ENCODE measurements at regions not wholly inside any gene's neighbourhood (a gene's known extent, or its start where the extent isn't known, plus 50 kb on each side); places are given as distances from the start of the nearest gene placed in this dataset.

GRCh38 chr15:36448418-36448817 is 131.0 kb upstream of the CDIN1 start:
- Histone ChIP-seq H3K9ac (ENCODE audit: extremely low read depth, insufficient read length, low read length) (no peak overlapping the region), H4K20me1 (ENCODE audit: control insufficient read depth, insufficient read depth, insufficient read length) (no peaks in the 10 kb centered on the region), H2BK120ac (ENCODE audit: low read depth, low read length, poor library complexity, severe bottlenecking) (no peak overlapping the region), H3K4me1 (ENCODE audit: insufficient read depth, low read length) (no peaks in the 10 kb centered on the region), H3K23me2 (ENCODE audit: insufficient read length, low read depth, low read length, poor library complexity, severe bottlenecking) (no peaks in the 10 kb centered on the region), H3K4ac (ENCODE audit: low read depth, low read length) (no peak overlapping the region), H3K27ac (ENCODE audit: insufficient read length, low read depth, low read length) (no peak overlapping the region), H2BK5ac (ENCODE audit: insufficient read length, low read length) (no peak overlapping the region), H3K23ac (ENCODE audit: insufficient read length, low read depth, low read length) (no peak overlapping the region), H3K79me2 (ENCODE audit: insufficient read depth, low read length) (no peaks in the 10 kb centered on the region), H3K9me3 (ENCODE audit: control insufficient read depth, low read depth, low read length) (no peaks in the 10 kb centered on the region), H2BK12ac (ENCODE audit: insufficient read length, low read depth, low read length) (no peak overlapping the region), H3K4me2 (ENCODE audit: insufficient read depth, insufficient read length, low read length) (no peak overlapping the region), H2BK15ac (ENCODE audit: low read depth, low read length) (no peak overlapping the region), H4K91ac (ENCODE audit: insufficient read length, low read depth, low read length) (no peak overlapping the region), H3K14ac (ENCODE audit: insufficient read depth, low read length) (no peak overlapping the region), H3K79me1 (ENCODE audit: insufficient read depth, low read depth, low read length, poor library complexity, severe bottlenecking) (no peaks in the 10 kb centered on the region), H3K27me3 (ENCODE audit: insufficient read depth, low read length) (no peaks in the 10 kb centered on the region), H3K56ac (ENCODE audit: insufficient read length, low read depth, low read length) (no peak overlapping the region), H3T11ph (ENCODE audit: low read length) (no peak overlapping the region), H3K18ac (ENCODE audit: insufficient read length, low read depth, low read length) (no peak overlapping the region), H4K8ac (replicated peaks; ENCODE audit: insufficient read length, low read depth, low read length) (no peak overlapping the region), H2AK5ac (ENCODE audit: insufficient read length, low read length) (no peak overlapping the region), H2AFZ (ENCODE audit: low read length) (no peak overlapping the region), H2BK20ac (ENCODE audit: low read depth, low read length, poor library complexity, severe bottlenecking) (no peak overlapping the region), H4K5ac (ENCODE audit: insufficient read length, low read depth, low read length) (no peak overlapping the region)
- peaks cover 9 to 14% of the 10 kb centered on the region in 2 experiments for H3K4me1 Mint-ChIP-seq
- no peaks in the 10 kb centered on the region for H3K9me3 Mint-ChIP-seq
- H3K27me3 Mint-ChIP-seq (ENCODE audit: low read depth): no peaks in the 10 kb centered on the region; the same call in 1 of the 2 replicates
- no peaks in the 10 kb centered on the region for H3K36me3 Mint-ChIP-seq (ENCODE audit: insufficient read depth in 1 of 3, low read depth in 3 of 3)
- no peak overlapping the region for H3K27ac Mint-ChIP-seq
- DNase-seq: no peak
- TF ChIP-seq CTCF (conservative IDR thresholded peaks at IDR 0.05): no peak
- no peak overlapping the region for H3K4me3 Mint-ChIP-seq

Data from H9 (cell line).